H1 (cell line): ENCODE measurements at regions not wholly inside any gene's neighbourhood (a gene's known extent, or its start where the extent isn't known, plus 50 kb on each side); places are given as distances from the start of the nearest gene placed in this dataset.

Experiments
- CTCF ChIA-PET: fragments of 300-600 bp; sonication (Branson Sonifier 250); formaldehyde crosslinking; loops from one replicate; lab custom pipeline; 2021; ENCODE audit not compliant: partially characterized antibody; lab: Charles Lee
- POLR2A ChIA-PET: fragments of 300-600 bp; sonication (Branson Sonifier 250); formaldehyde crosslinking; loops from one replicate; lab custom pipeline; 2021; ENCODE audit warnings: inconsistent platforms; ENCODE audit not compliant: partially characterized antibody; lab: Charles Lee
- DNase-seq, 2 experiments: peaks; one replicate each; pipeline versions ENCODE4 v3.0.0 to v3.0.0-alpha.2; 2010 to 2022; ENCODE audit warnings: low spot score in 2 of 2, low read depth in 1 of 2, mixed read lengths in 1 of 2
- FAIRE-seq: peaks from 2 replicates; lab custom pipeline; 2011; peaks lifted over from hg19 to GRCh38; lab: Jason Lieb, UNC
- H2AFZ ChIP-seq: 2 replicates; pipeline ENCODE4 v1.8.1; 2012; ENCODE audit warnings: low read length, inconsistent platforms
- H2AK5ac ChIP-seq: 2 replicates; pipeline ENCODE4 v1.6.1; 2013; ENCODE audit warnings: low read depth, low read length
- H2BK120ac ChIP-seq: replicated peaks from 2 replicates; pipeline ENCODE3; 2013; ENCODE audit warnings: low read depth, low read length, inconsistent platforms
- H2BK12ac ChIP-seq: 2 replicates; pipeline ENCODE4 v1.6.1; 2013; ENCODE audit warnings: low read depth, low read length
- H2BK15ac ChIP-seq: 2 replicates; pipeline ENCODE4 v1.6.1; 2013; ENCODE audit warnings: low read length
- H2BK20ac ChIP-seq: 2 replicates; pipeline ENCODE4 v1.6.1; 2013; ENCODE audit warnings: low read length
- H2BK5ac ChIP-seq: 2 replicates; pipeline ENCODE4 v1.6.1; 2013; ENCODE audit warnings: low read depth, low read length
- H3K14ac ChIP-seq: 2 replicates; pipeline ENCODE4 v1.6.1; 2013; ENCODE audit warnings: inconsistent platforms; ENCODE audit not compliant: insufficient read length
- H3K18ac ChIP-seq: 2 replicates; pipeline ENCODE4 v1.6.1; 2013; ENCODE audit warnings: low read length; ENCODE audit errors: extremely low read depth
- H3K23ac ChIP-seq: 2 replicates; pipeline ENCODE4 v1.6.1; 2013; ENCODE audit warnings: inconsistent platforms; ENCODE audit not compliant: insufficient read length
- H3K23me2 ChIP-seq: 2 replicates; pipeline ENCODE4 v1.6.1; 2013; ENCODE audit warnings: low read depth, low read length
- H3K27ac ChIP-seq: 2 replicates; pipeline ENCODE4 v1.6.1; 2011; ENCODE audit warnings: low read depth, low read length, inconsistent platforms
- H3K27me3 ChIP-seq, 4 experiments: replicated peaks in 1 of 4; 1 replicate in 1 of 4; 2 replicates in 3 of 4; pipeline versions ENCODE4 v1.6.1 to v1.8.1; 2011 to 2013; ENCODE audit warnings: low read length in 3 of 4, mild to moderate bottlenecking in 3 of 4, inconsistent platforms in 2 of 4, mixed read lengths in 2 of 4, moderate library complexity in 1 of 4; ENCODE audit not compliant: control insufficient read depth in 3 of 4, insufficient read depth in 3 of 4; ENCODE audit errors: extremely low read depth in 1 of 4
- H3K36me3 ChIP-seq, 4 experiments: 2 replicates each; pipeline versions ENCODE4 v1.6.1 to v1.8.1; 2011 to 2013; ENCODE audit warnings: mild to moderate bottlenecking in 4 of 4, low read length in 3 of 4, moderate library complexity in 2 of 4, control low read depth in 1 of 4, inconsistent platforms in 1 of 4; ENCODE audit not compliant: insufficient read depth in 4 of 4, control insufficient read depth in 2 of 4
- H3K4ac ChIP-seq: replicated peaks from 2 replicates; pipeline ENCODE3; 2013; ENCODE audit warnings: low read length, low read depth, mixed read lengths, inconsistent platforms; ENCODE audit not compliant: insufficient read length
- H3K4me1 ChIP-seq, 4 experiments: replicated peaks in 1 of 4; 1 replicate in 1 of 4; 2 replicates in 3 of 4; pipeline versions ENCODE4 v1.6.1 to v1.8.1; 2011 to 2013; ENCODE audit warnings: low read length in 3 of 4, inconsistent platforms in 2 of 4, mixed read lengths in 1 of 4; ENCODE audit not compliant: insufficient read depth in 4 of 4, control insufficient read depth in 3 of 4
- H3K4me2 ChIP-seq, 2 experiments: 2 replicates each; pipeline versions ENCODE4 v1.6.1 to v1.8.1; 2011 to 2013; ENCODE audit warnings: low read depth in 2 of 2, low read length in 2 of 2, control low read depth in 1 of 2, inconsistent platforms in 1 of 2, mild to moderate bottlenecking in 1 of 2; ENCODE audit not compliant: insufficient read depth in 1 of 2
- H3K4me3 ChIP-seq, 4 experiments: fragments of 200-600, 300-600 bp in 1 of 4; sonication (generic), shearing (Covaris generic), sonication (Bioruptor Twin) in 1 of 4; 2 replicates each; pipeline versions ENCODE4 v1.5.1 to v1.8.1; 2011 to 2016; ENCODE audit warnings: low read length in 4 of 4, low read depth in 3 of 4, control low read depth in 2 of 4, inconsistent platforms in 2 of 4, mild to moderate bottlenecking in 2 of 4, mixed read lengths in 1 of 4, moderate library complexity in 1 of 4; ENCODE audit not compliant: insufficient read depth in 2 of 4; ENCODE audit errors: extremely low read depth in 1 of 4
- H3K56ac ChIP-seq: replicated peaks from 2 replicates; pipeline ENCODE3; 2013; ENCODE audit warnings: low read depth, mild to moderate bottlenecking, mixed read lengths, low read length, inconsistent platforms; ENCODE audit not compliant: insufficient read length
- H3K79me1 ChIP-seq: 2 replicates; pipeline ENCODE4 v1.6.1; 2013; ENCODE audit warnings: low read depth, low read length, control low read depth
- H3K79me2 ChIP-seq, 2 experiments: 2 replicates each; pipeline versions ENCODE4 v1.6.1 to v1.8.1; 2012 to 2013; ENCODE audit warnings: low read length in 2 of 2, mild to moderate bottlenecking in 2 of 2, inconsistent platforms in 1 of 2; ENCODE audit not compliant: insufficient read depth in 2 of 2, control insufficient read depth in 1 of 2
- H3K9ac ChIP-seq, 4 experiments: replicated peaks in 1 of 4; 1 replicate in 1 of 4; 2 replicates in 3 of 4; pipeline versions ENCODE4 v1.6.1 to v1.8.1; 2011 to 2013; ENCODE audit warnings: low read depth in 3 of 4, low read length in 3 of 4, control low read depth in 2 of 4, mild to moderate bottlenecking in 2 of 4, moderate library complexity in 2 of 4, inconsistent platforms in 1 of 4; ENCODE audit errors: extremely low read depth in 1 of 4
- H3K9me3 ChIP-seq, 2 experiments: 2 replicates each; pipeline versions ENCODE4 v1.6.1 to v1.8.1; 2012 to 2013; ENCODE audit warnings: mild to moderate bottlenecking in 2 of 2, moderate library complexity in 2 of 2, control low read depth in 1 of 2, inconsistent platforms in 1 of 2, low read depth in 1 of 2, low read length in 1 of 2, mixed read lengths in 1 of 2; ENCODE audit not compliant: insufficient read depth in 2 of 2
- H4K20me1 ChIP-seq, 2 experiments: replicated peaks in 1 of 2; 2 replicates each; pipeline versions ENCODE3 to v1.8.1; 2011 to 2013; ENCODE audit warnings: inconsistent platforms in 2 of 2, low read length in 2 of 2, mild to moderate bottlenecking in 1 of 2; ENCODE audit not compliant: insufficient read depth in 2 of 2, control insufficient read depth in 1 of 2
- H4K5ac ChIP-seq: 2 replicates; pipeline ENCODE4 v1.6.1; 2013; ENCODE audit warnings: low read length, low read depth, mixed read lengths, inconsistent platforms; ENCODE audit not compliant: insufficient read length
- H4K8ac ChIP-seq: 2 replicates; pipeline ENCODE4 v1.8.0; 2013; ENCODE audit warnings: mild to moderate bottlenecking, moderate library complexity, low read length, inconsistent platforms; ENCODE audit not compliant: insufficient read depth; ENCODE audit errors: extremely low read depth
- H4K91ac ChIP-seq: replicated peaks from 2 replicates; pipeline ENCODE3; 2013; ENCODE audit warnings: low read length, mixed read lengths, inconsistent platforms; ENCODE audit not compliant: insufficient read length
- CHD1 ChIP-seq: IDR thresholded peaks from 2 replicates; pipeline ENCODE4 v1.6.1; 2012; ENCODE audit warnings: low read depth, low read length, improper control_type of control experiment
- CREB1 ChIP-seq: IDR thresholded peaks from 2 replicates; pipeline ENCODE4 v1.6.1; 2012; ENCODE audit warnings: inconsistent platforms
- WGBS, 2 experiments: shearing (Covaris generic) in 1 of 2; methylation state at CpG; one replicate each; pipeline versions ENCODE4 v1.1.6 to v1.1.7; 2013 to 2015; ENCODE audit warnings: low lambda C conversion rate in 2 of 2, mixed read lengths in 2 of 2, inconsistent platforms in 1 of 2, low coverage in 1 of 2, missing lambda C conversion rate in 1 of 2; ENCODE audit not compliant: insufficient replicate concordance in 2 of 2, insufficient coverage in 1 of 2, insufficient read length in 1 of 2; ENCODE audit errors: extremely low coverage in 1 of 2, missing lambda C conversion rate in 1 of 2; 5-methylcytosine and 5-hydroxymethylcytosine counted together

GRCh38 chr7:142400042-142400533 is 142.2 kb upstream of the PRSS58 start:
- Histone ChIP-seq H3K18ac (no peak overlapping the region), H3K27ac (no peak overlapping the region), H4K8ac (no peak overlapping the region), H3K4ac (no peak overlapping the region), H3K9me3 (no peaks in the 10 kb centered on the region), H2BK12ac (no peak overlapping the region), H3K9ac (no peak overlapping the region; a peak in 1 of 7 replicates), H3K56ac (no peak overlapping the region), H3K27me3 (no peaks in the 10 kb centered on the region), H4K5ac (no peak overlapping the region), H3K23ac (no peak overlapping the region), H2AFZ (no peak overlapping the region), H2BK15ac (no peak overlapping the region), H4K91ac (no peak overlapping the region), H2BK120ac (no peak overlapping the region), H3K4me1 (no peaks in the 10 kb centered on the region), H2BK5ac (no peak overlapping the region), H4K20me1 (no peaks in the 10 kb centered on the region), H3K79me1 (no peaks in the 10 kb centered on the region), H2BK20ac (no peak overlapping the region), H3K4me2 (no peak overlapping the region), H3K36me3 (no peaks in the 10 kb centered on the region), H3K14ac (no peak overlapping the region), H3K79me2 (no peaks in the 10 kb centered on the region), H3K4me3 (no peak overlapping the region), H3K23me2 (no peaks in the 10 kb centered on the region), H2AK5ac (no peak overlapping the region)
- POLR2A ChIA-PET: no interaction called here
- no peak for FAIRE-seq
- WGBS, 2 experiments: 79% methylated on average over 5 of the region's 5 CpGs; no CpG with 5 or more reads in 1 of the 2 experiments
- CTCF ChIA-PET: interaction anchor here (1.0 to 6.8 kb wide), 4 partner anchors 10 to 121 kb away, joined by 3 to 59 read pairs (median 16); no protein-coding TSS in a partner anchor
- DNase-seq: no peak
- TF ChIP-seq CHD1: no peak
- no peak for TF ChIP-seq CREB1
